LNCaP clone FGC (cell line): ENCODE measurements at regions not wholly inside any gene's neighbourhood (a gene's known extent, or its start where the extent isn't known, plus 50 kb on each side); places are given as distances from the start of the nearest gene placed in this dataset.

Source experiments
- DNase-seq: peaks from one replicate; pipeline ENCODE4 v3.0.0-alpha.2; 2011; ENCODE audit warnings: low read depth
- H3K4me3 ChIP-seq: 2 replicates; pipeline ENCODE4 v1.5.1; 2011; ENCODE audit warnings: mild to moderate bottlenecking, low read depth, low read length, control low read depth
- CTCF ChIP-seq: IDR thresholded peaks from 2 replicates; pipeline ENCODE4 v1.5.1; 2012; ENCODE audit warnings: mild to moderate bottlenecking; ENCODE audit not compliant: control insufficient read depth, insufficient read depth; ENCODE audit errors: extremely low read depth

GRCh38 chr6:149127212-149127611 is 190.3 kb upstream of the TAB2 start:
- TF ChIP-seq CTCF = no peak
- no peak overlapping the region for H3K4me3 ChIP-seq
- no peak for DNase-seq

GRCh38 chr6:149128489-149129145 is 188.9 kb upstream of the TAB2 start:
- no peak for DNase-seq
- TF ChIP-seq CTCF = no peak
- no peak overlapping the region for H3K4me3 ChIP-seq

- no peak for DNase-seq
- H3K4me3 ChIP-seq = no peak overlapping the region
- TF ChIP-seq CTCF = no peak
These were observed 188.0 kb upstream of the TAB2 start for GRCh38 chr6:149129371-149130077.

- DNase-seq = no peak
- TF ChIP-seq CTCF = no peak
- no peak overlapping the region for H3K4me3 ChIP-seq
These were observed 187.4 kb upstream of the TAB2 start for GRCh38 chr6:149130090-149130489.

GRCh38 chr6:149130508-149130907 is 187.0 kb upstream of the TAB2 start:
- no peak overlapping the region for H3K4me3 ChIP-seq

GRCh38 chr6:149131891-149132290 is 185.6 kb upstream of the TAB2 start:
- no peak overlapping the region for H3K4me3 ChIP-seq
- TF ChIP-seq CTCF = no peak
- DNase-seq = no peak

More at GRCh38 chr6:149130508-149130907, 187.0 kb upstream of the TAB2 start:
- DNase-seq = peak; percentile 70
- no peak for TF ChIP-seq CTCF
